ENCODE measurements at regions not wholly inside any gene's neighbourhood (a gene's known extent, or its start where the extent isn't known, plus 50 kb on each side); places are given as distances from the start of the nearest gene placed in this dataset.
A peak's percentile ranks its signal among the peaks of the same experiment; 100 is the strongest.

GRCh38 chr12:114913871-114914801, 230.2 kb upstream of the TBX3 start (continued):
- TF ChIP-seq ZSCAN20 (CRISPR knock-in tag; IDR thresholded peaks at IDR 0.05) (no peak), RARB (CRISPR knock-in tag; IDR thresholded peaks at IDR 0.05) (no peak), FOSL2 (IDR thresholded peaks at IDR 0.05) (peak; percentile 59), FOSL2 (CRISPR knock-in tag; IDR thresholded peaks at IDR 0.05) (peak; percentile 83), CEBPB (IDR thresholded peaks at IDR 0.05) (peak in 1 of 2 experiments; percentile 35; a peak in 1 of 4 replicates), SMC3 (IDR thresholded peaks at IDR 0.05) (peak; percentile 19; the same call in 1 of the 3 replicates), NFE2L2 (conservative IDR thresholded peaks at IDR 0.05; ENCODE audit: low read length) (no peak), TP53 (CRISPR knock-in tag; IDR thresholded peaks at IDR 0.05) (no peak), POLR2A (IDR thresholded peaks at IDR 0.05; ENCODE audit: low read length) (no peak), FOSB (CRISPR knock-in tag; IDR thresholded peaks at IDR 0.05) (no peak), BCL3 (IDR thresholded peaks at IDR 0.05) (0 out of 3 replicates have a peak, but pooled peaks have one; percentile 32), CBX2 (IDR thresholded peaks at IDR 0.05; ENCODE audit: borderline replicate concordance, low read depth) (no peak), CHD4 (IDR thresholded peaks at IDR 0.05; ENCODE audit: borderline replicate concordance) (no peak), JUNB (IDR thresholded peaks at IDR 0.05) (peak; percentile 84), HOXB13 (CRISPR knock-in tag; IDR thresholded peaks at IDR 0.05; ENCODE audit: low read depth) (no peak), RCOR1 (IDR thresholded peaks at IDR 0.05; ENCODE audit: low read depth, low read length) (no peak), MYC (IDR thresholded peaks at IDR 0.05; ENCODE audit: borderline replicate concordance, low read length) (no peak), MAFK (IDR thresholded peaks at IDR 0.05; ENCODE audit: partially characterized antibody) (no peak), HMGXB4 (CRISPR knock-in tag; IDR thresholded peaks at IDR 0.05; ENCODE audit: borderline replicate concordance) (no peak), MAZ (IDR thresholded peaks at IDR 0.05; ENCODE audit: borderline replicate concordance, low read depth, low read length) (no peak), ZC3H11A (IDR thresholded peaks at IDR 0.05) (no peak), HOXA7 (CRISPR knock-in tag; IDR thresholded peaks at IDR 0.05) (no peak), CBX8 (IDR thresholded peaks at IDR 0.05) (no peak), USF2 (IDR thresholded peaks at IDR 0.05) (no peak), TFCP2L1 (CRISPR knock-in tag; IDR thresholded peaks at IDR 0.05) (no peak), ELK1 (IDR thresholded peaks at IDR 0.05; ENCODE audit: low read depth, low read length) (no peak), ZFP36 (IDR thresholded peaks at IDR 0.05; ENCODE audit: borderline replicate concordance, partially characterized antibody) (no peak), KDM1A (IDR thresholded peaks at IDR 0.05; ENCODE audit: low read depth) (no peak), RNF2 (IDR thresholded peaks at IDR 0.05; ENCODE audit: borderline replicate concordance, low read depth) (no peak), ATOH8 (CRISPR knock-in tag; IDR thresholded peaks at IDR 0.05; ENCODE audit: low read depth) (no peak), CHD2 (IDR thresholded peaks at IDR 0.05; ENCODE audit: low read length, partially characterized antibody) (no peak), ZNF302 (CRISPR knock-in tag; IDR thresholded peaks at IDR 0.05) (no peak), EP300 (IDR thresholded peaks at IDR 0.05) (peak in 1 of 2 experiments; percentile 53; a peak in 3 of 5 replicates), NR3C1 (IDR thresholded peaks at IDR 0.05) (no peak), POLR2AphosphoS2 (conservative IDR thresholded peaks at IDR 0.05; ENCODE audit: low read length) (no peak), EHF (CRISPR knock-in tag; IDR thresholded peaks at IDR 0.05) (no peak), GATA3 (IDR thresholded peaks at IDR 0.05; ENCODE audit: borderline replicate concordance) (peak; percentile 94)

Data from A549 (cell line).